RWPE2 (cell line): ENCODE measurements at regions not wholly inside any gene's neighbourhood (a gene's known extent, or its start where the extent isn't known, plus 50 kb on each side); places are given as distances from the start of the nearest gene placed in this dataset.

Experiments
- ATAC-seq: fragments of 200-7000 bp; cut with Tn5 transposase; 3 replicates; pipeline ENCODE4 v1.9.1; 2021; ENCODE audit warnings: low read depth
- DNase-seq: peaks from one replicate; pipeline ENCODE4 v3.0.0-alpha.2; 2020; ENCODE audit warnings: low spot score
- H3K27ac ChIP-seq: fragments of 450-650 bp; 2 replicates; pipeline ENCODE4 v1.5.1; 2017; ENCODE audit warnings: mild to moderate bottlenecking; ENCODE audit not compliant: poor library complexity, severe bottlenecking
- H3K27me3 ChIP-seq: fragments of 250-450 bp; sonication (Bioruptor Pico); 2 replicates; pipeline ENCODE4 v1.5.1; 2021; ENCODE audit warnings: mild to moderate bottlenecking, moderate library complexity; ENCODE audit not compliant: insufficient read depth, poor library complexity, severe bottlenecking
- H3K36me3 ChIP-seq: fragments of 250-450 bp; sonication (Bioruptor Pico); 2 replicates; pipeline ENCODE4 v1.5.1; 2020; ENCODE audit warnings: low read depth, mild to moderate bottlenecking, moderate library complexity
- H3K4me1 ChIP-seq: fragments of 250-450 bp; sonication (Bioruptor Pico); 2 replicates; pipeline ENCODE4 v1.5.1; 2021; ENCODE audit warnings: mild to moderate bottlenecking, moderate library complexity; ENCODE audit not compliant: insufficient read depth, poor library complexity, severe bottlenecking
- H3K4me3 ChIP-seq: fragments of 250-450 bp; sonication (Bioruptor Pico); 2 replicates; pipeline ENCODE4 v1.5.1; 2021; ENCODE audit warnings: mild to moderate bottlenecking, moderate library complexity; ENCODE audit not compliant: severe bottlenecking
- H3K9me3 ChIP-seq: fragments of 250-450 bp; sonication (Bioruptor Pico); 2 replicates; pipeline ENCODE4 v1.5.1; 2021; ENCODE audit warnings: mild to moderate bottlenecking, moderate library complexity; ENCODE audit not compliant: severe bottlenecking
- TF ChIP-seq, protein P1 (sequence below): fragments of 450-650 bp; IDR thresholded peaks from one replicate; pipeline ENCODE4 v1.5.1; 2017; ENCODE audit warnings: mild to moderate bottlenecking, moderate library complexity; ENCODE audit not compliant: poor library complexity, severe bottlenecking

DNA sequence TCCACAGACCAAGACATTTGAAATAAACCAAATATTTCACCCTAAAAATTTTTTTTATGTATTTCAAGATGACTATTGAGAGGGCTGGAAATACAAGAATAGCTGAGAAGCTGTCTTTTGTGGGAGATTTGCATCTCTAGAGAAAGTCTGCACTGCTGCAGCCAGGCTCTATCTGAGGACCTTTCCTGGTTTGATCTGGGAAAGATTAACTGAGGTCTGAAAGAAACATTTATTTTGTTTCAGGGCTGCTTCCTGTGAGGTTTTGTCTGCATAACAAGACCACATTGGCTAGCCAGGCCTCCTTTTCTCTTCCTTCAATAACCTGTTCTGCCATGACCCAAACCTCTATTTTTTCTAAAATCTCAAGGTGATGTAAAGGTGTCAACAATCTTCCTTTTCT is 117.5 kb upstream of the ARHGEF26 start:
- no peaks in the 10 kb centered on the region for H3K9me3 ChIP-seq
- H3K4me3 ChIP-seq = no peak overlapping the region
- H3K27ac ChIP-seq = no peak overlapping the region
- no peak for ATAC-seq
- no peaks in the 10 kb centered on the region for H3K36me3 ChIP-seq
- no peaks in the 10 kb centered on the region for H3K4me1 ChIP-seq
- no peaks in the 10 kb centered on the region for H3K27me3 ChIP-seq
- TF ChIP-seq, protein P1, sequence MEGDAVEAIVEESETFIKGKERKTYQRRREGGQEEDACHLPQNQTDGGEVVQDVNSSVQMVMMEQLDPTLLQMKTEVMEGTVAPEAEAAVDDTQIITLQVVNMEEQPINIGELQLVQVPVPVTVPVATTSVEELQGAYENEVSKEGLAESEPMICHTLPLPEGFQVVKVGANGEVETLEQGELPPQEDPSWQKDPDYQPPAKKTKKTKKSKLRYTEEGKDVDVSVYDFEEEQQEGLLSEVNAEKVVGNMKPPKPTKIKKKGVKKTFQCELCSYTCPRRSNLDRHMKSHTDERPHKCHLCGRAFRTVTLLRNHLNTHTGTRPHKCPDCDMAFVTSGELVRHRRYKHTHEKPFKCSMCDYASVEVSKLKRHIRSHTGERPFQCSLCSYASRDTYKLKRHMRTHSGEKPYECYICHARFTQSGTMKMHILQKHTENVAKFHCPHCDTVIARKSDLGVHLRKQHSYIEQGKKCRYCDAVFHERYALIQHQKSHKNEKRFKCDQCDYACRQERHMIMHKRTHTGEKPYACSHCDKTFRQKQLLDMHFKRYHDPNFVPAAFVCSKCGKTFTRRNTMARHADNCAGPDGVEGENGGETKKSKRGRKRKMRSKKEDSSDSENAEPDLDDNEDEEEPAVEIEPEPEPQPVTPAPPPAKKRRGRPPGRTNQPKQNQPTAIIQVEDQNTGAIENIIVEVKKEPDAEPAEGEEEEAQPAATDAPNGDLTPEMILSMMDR = no peak
- DNase-seq = no peak

DNA sequence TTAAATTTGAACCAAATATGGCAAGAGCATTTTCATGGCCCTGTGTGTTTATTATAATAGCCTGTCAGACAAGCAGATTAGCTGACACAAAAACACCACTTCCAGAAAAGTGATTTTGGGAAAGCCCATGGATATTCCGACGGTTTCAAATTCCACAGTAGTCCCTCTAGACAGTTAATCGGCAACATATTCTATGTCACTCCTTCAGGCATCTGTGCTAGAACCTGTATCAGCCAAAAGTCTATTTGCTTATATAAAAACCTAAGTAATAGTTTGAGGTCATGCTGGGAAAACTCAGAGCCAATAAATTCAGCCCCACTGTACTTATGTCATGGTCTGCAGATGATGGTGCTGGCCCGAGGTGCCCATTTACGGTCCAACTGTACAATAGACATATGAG is 110.2 kb upstream of the ARHGEF26 start:
- DNase-seq = no peak
- ATAC-seq = no peak
- Histone ChIP-seq H3K4me3 (no peak overlapping the region), H3K9me3 (no peaks in the 10 kb centered on the region), H3K4me1 (no peaks in the 10 kb centered on the region), H3K27ac (no peak overlapping the region), H3K27me3 (no peaks in the 10 kb centered on the region), H3K36me3 (no peaks in the 10 kb centered on the region)
- TF ChIP-seq, protein P1 = no peak

DNA sequence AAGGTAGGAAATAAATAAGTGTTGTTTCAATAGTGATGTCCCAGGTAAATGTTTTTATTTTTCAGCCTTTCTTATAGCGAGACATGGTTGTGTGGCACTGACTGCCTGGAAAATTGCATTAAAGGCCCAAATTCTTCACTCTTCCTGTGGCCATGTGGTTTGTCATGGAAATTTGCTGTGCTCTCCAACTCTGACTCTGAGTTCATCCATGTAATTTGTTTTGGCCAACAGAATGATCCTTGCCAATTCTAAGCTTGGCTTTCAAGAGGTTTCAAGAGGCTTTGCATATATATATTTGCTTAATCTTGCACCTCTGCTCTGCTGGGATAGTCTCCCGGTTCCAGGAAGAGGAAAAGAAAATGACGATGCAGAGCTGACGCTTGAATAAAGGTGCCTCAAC is 107.5 kb upstream of the ARHGEF26 start:
- Histone ChIP-seq H3K36me3 (no peaks in the 10 kb centered on the region), H3K9me3 (no peaks in the 10 kb centered on the region), H3K27ac (no peak overlapping the region), H3K4me1 (no peaks in the 10 kb centered on the region), H3K4me3 (no peak overlapping the region), H3K27me3 (no peaks in the 10 kb centered on the region)
- TF ChIP-seq, protein P1 = no peak
- ATAC-seq (no peak), DNase-seq (no peak)

DNA sequence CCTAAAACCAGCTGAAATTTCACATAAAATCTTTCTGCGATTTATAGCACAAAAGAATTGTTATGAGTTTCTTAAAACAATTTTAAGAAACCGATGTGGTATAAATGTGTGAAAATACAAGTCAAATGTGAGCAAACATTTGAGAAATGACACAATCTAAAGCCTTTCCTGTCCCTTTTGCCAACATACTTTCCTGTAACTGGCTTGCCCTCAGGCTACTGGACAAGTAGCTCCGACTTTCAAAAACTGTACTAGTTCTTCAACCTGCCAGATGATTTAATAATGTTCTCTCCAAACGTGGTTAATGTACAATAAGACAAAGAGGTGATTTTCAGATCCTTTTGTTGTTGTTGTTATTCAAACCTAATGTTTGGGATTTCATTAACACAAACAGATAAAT is 105.9 kb upstream of the ARHGEF26 start:
- H3K27ac ChIP-seq = no peak overlapping the region
- DNase-seq (no peak), ATAC-seq (no peak)
- H3K27me3 ChIP-seq = no peaks in the 10 kb centered on the region
- TF ChIP-seq, protein P1 = no peak
- no peaks in the 10 kb centered on the region for H3K4me1 ChIP-seq
- no peaks in the 10 kb centered on the region for H3K36me3 ChIP-seq
- H3K4me3 ChIP-seq = no peak overlapping the region
- no peaks in the 10 kb centered on the region for H3K9me3 ChIP-seq

DNA sequence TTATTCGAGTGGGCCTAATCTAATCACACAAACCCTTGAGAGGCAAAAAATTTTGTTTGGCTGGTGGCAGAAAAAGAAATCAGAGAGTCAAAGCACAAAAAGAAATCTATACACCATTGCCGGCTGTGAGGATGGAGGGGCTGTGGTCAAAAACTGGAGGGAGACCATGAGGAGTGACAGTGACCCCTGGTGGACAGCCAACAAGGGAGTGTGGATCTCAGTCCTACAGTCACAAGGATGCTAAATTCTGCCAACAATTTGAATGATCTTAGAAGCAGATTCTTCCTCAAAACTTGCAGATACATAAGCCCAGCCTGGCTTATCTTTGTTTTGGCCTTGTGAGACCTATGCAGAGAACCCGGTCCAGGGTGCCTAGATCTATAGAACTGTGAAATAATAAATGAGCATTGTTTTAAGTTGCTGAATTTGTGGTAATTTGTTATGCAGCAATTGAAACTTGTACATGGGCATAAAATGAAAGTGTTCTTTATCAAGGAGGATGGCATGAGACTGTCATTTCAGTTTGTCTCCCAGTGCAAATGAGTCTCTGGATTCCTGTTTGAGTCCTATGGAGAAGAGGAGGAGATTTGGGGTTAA is 103.0 kb upstream of the ARHGEF26 start:
- Histone ChIP-seq H3K9me3 (no peaks in the 10 kb centered on the region), H3K27ac (no peak overlapping the region), H3K27me3 (no peaks in the 10 kb centered on the region), H3K4me3 (no peak overlapping the region), H3K36me3 (no peaks in the 10 kb centered on the region), H3K4me1 (no peaks in the 10 kb centered on the region)
- ATAC-seq (no peak; the same call in 2 of the 3 replicates), DNase-seq (no peak)
- TF ChIP-seq, protein P1 = peak; percentile 73
